Adrenal gland (tissue), 9 donors: ENCODE measurements at regions not wholly inside any gene's neighbourhood (a gene's known extent, or its start where the extent isn't known, plus 50 kb on each side); places are given as distances from the start of the nearest gene placed in this dataset.

Experiments
- DNase-seq, 7 donors: peaks; one replicate each; pipeline ENCODE4 v3.0.0-alpha.2; 2019 to 2020
- H3K27ac ChIP-seq, 5 donors: fragments of 200-600 bp; sonication (generic) in 4 of 5; 1 replicate in 3 of 5; 2 replicates in 2 of 5; pipeline versions ENCODE4 v1.5.1 to v1.8.0; 2016 to 2020; ENCODE audit warnings: mild to moderate bottlenecking in 1 of 5
- H3K27me3 ChIP-seq: fragments of 200-600 bp; 2 replicates; pipeline ENCODE4 v1.8.0; 2021
- H3K36me3 ChIP-seq, 2 donors: fragments of 200-600 bp; replicated peaks in 1 of 2; 1 replicate in 1 of 2; 2 replicates in 1 of 2; pipeline versions ENCODE4 v1.5.1 to v1.8.0; 2018 to 2022
- H3K4me1 ChIP-seq, 2 donors: fragments of 200-600 bp; replicated peaks in 1 of 2; 1 replicate in 1 of 2; 2 replicates in 1 of 2; pipeline versions ENCODE4 v1.5.1 to v1.8.0; 2018 to 2021
- H3K4me3 ChIP-seq, 4 donors: fragments of 200-600 bp; sonication (generic) in 3 of 4; one replicate each; pipeline ENCODE4 v1.5.1; 2016 to 2018
- H3K9me3 ChIP-seq, 3 donors: fragments of 200-600 bp; sonication (generic) in 1 of 3; replicated peaks in 1 of 3; 1 replicate in 2 of 3; 2 replicates in 1 of 3; pipeline versions ENCODE4 v1.5.1 to v1.8.0; 2016 to 2021
- CTCF ChIP-seq, 6 experiments: fragments of 450-650 bp in 4 of 6; fragments of 200-600 bp in 2 of 6; sonication (generic) in 1 of 6; IDR thresholded peaks; 1 replicate in 5 of 6; 2 replicates in 1 of 6; pipeline versions ENCODE4 v1.5.1 to v1.8.0; 2016 to 2021; ENCODE audit warnings: antibody characterized with exemption in 6 of 6, mild to moderate bottlenecking in 2 of 6, moderate library complexity in 1 of 6
- POLR2A ChIP-seq, 2 donors: fragments of 450-650 bp; IDR thresholded peaks; one replicate each; pipeline ENCODE4 v1.6.1; 2017; ENCODE audit warnings: antibody characterized with exemption in 2 of 2, mild to moderate bottlenecking in 2 of 2, moderate library complexity in 1 of 2
- WGBS, 4 donors: extraction: QIAGEN DNeasy Blood & Tissue Kit in 2 of 4; methylation state at CpG; one replicate each; pipeline versions ENCODE4 v1.1.5 to v1.1.7; 2013 to 2017; 5-methylcytosine and 5-hydroxymethylcytosine counted together
- intact Hi-C, 2 donors: fragments of 100-400 bp; cut with DNase I; formaldehyde crosslinking; loops; one replicate each; pipeline versions ENCODE4 v1.14.1 to v1.15.0; 2022 to 2023
- donor health status: healthy with polysubstance abuse.
- donor health status: Bipolar disorder and iron deficiency.
- donor health status: DM: yes; HTN: yes; CAD: no.
- donor health status: DM: no; HTN: no; CAD: no.
- donor health status: DM: no; HTN: no; CAD: no.

GRCh38 chr13:50129706-50130122 lies 114.5 kb downstream of the KCNRG start:
- H3K36me3 ChIP-seq = no peaks in the 10 kb centered on the region
- TF ChIP-seq POLR2A (IDR thresholded peaks at IDR 0.05) = no peak
- no peak for TF ChIP-seq CTCF (IDR thresholded peaks at IDR 0.05)
- 10 to 24% (median 16%) methylated on average over 18 to 22 of the region's 22 CpGs for WGBS, 4 donors
- peaks cover 4 to 9% of the 10 kb centered on the region in 2 donors for H3K4me1 ChIP-seq
- peak in 1 of 7 donors; percentile 30 for DNase-seq
- intact Hi-C loops = loop anchor here in 1 of 2 donors (5.0 kb wide), 1 partner anchor 47 kb away; no protein-coding TSS in a partner anchor
- no peaks in the 10 kb centered on the region for H3K9me3 ChIP-seq
- peak overlapping the region in 2 of 5 donors; percentile 65 to 72 for H3K27ac ChIP-seq
- H3K4me3 ChIP-seq = peak overlapping the region in 3 of 4 donors; percentile 1 to 61 (median 3)
- peaks cover 22% of the 10 kb centered on the region for H3K27me3 ChIP-seq

GRCh38 chr13:50130123-50130946 lies 115.1 kb downstream of the KCNRG start:
- intact Hi-C loops = no loop called here
- peaks cover 22% of the 10 kb centered on the region for H3K27me3 ChIP-seq
- peaks cover 4 to 9% of the 10 kb centered on the region in 2 donors for H3K4me1 ChIP-seq
- H3K27ac ChIP-seq = peak overlapping the region in 3 of 5 donors; percentile 65 to 72 (median 68)
- peak overlapping the region in 3 of 4 donors; percentile 1 to 61 (median 3) for H3K4me3 ChIP-seq
- no peaks in the 10 kb centered on the region for H3K36me3 ChIP-seq
- WGBS, 4 donors = 2 to 9% (median 3%) methylated on average over 29 to 63 of the region's 63 CpGs
- peak; percentile 42 to 66 (median 58) for DNase-seq
- TF ChIP-seq CTCF (IDR thresholded peaks at IDR 0.05) (no peak), POLR2A (IDR thresholded peaks at IDR 0.05) (peak; percentile 21 to 51)
- no peaks in the 10 kb centered on the region for H3K9me3 ChIP-seq

- peaks cover 22% of the 10 kb centered on the region for H3K27me3 ChIP-seq
- H3K36me3 ChIP-seq = no peaks in the 10 kb centered on the region
- WGBS, 4 donors = 36 to 47% (median 40%) methylated on average over 33 to 34 of the region's 34 CpGs
- H3K9me3 ChIP-seq = no peaks in the 10 kb centered on the region
- intact Hi-C loops = no loop called here
- TF ChIP-seq POLR2A (IDR thresholded peaks at IDR 0.05) = no peak
- no peak for TF ChIP-seq CTCF (IDR thresholded peaks at IDR 0.05)
- H3K4me3 ChIP-seq = no peak overlapping the region
- DNase-seq = no peak
- H3K4me1 ChIP-seq = peaks cover 0 to 4% of the 10 kb centered on the region in 2 donors
- H3K27ac ChIP-seq = no peak overlapping the region
Measured at GRCh38 chr13:50131920-50132903, 117.0 kb downstream of the KCNRG start.

GRCh38 chr13:50132904-50133357 lies 117.7 kb downstream of the KCNRG start:
- Histone ChIP-seq H3K27me3 (peaks cover 22% of the 10 kb centered on the region), H3K27ac (no peak overlapping the region), H3K36me3 (no peaks in the 10 kb centered on the region), H3K4me1 (peaks cover 0 to 4% of the 10 kb centered on the region in 2 donors), H3K9me3 (no peaks in the 10 kb centered on the region), H3K4me3 (no peak overlapping the region)
- no peak for DNase-seq
- intact Hi-C loops = no loop called here
- no peak for TF ChIP-seq POLR2A (IDR thresholded peaks at IDR 0.05)
- 37 to 44% (median 43%) methylated on average over 12 to 23 of the region's 23 CpGs for WGBS, 4 donors
